ENCODE measurements at regions not wholly inside any gene's neighbourhood (a gene's known extent, or its start where the extent isn't known, plus 50 kb on each side); places are given as distances from the start of the nearest gene placed in this dataset.

DNA sequence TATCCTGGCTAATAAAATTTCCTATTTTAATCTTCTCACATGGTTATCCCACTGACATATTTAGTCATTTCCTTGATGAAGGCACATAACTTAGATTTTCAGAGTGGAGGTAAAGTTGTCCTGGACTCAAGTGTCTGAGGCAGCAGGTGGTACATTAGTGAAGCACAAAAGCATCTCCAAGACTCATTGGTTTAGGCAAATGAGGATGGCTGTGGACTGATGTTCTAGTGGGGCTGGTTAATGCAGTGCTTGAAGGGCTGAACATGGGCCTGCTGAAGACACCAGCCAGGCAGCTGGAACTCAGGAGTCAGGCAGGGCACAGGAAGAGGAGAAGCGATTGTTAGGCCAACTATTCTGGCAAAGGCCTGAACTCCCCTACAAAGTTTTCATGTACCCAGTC lies 76.3 kb upstream of the SESN3 start:
- CTCF ChIA-PET: no interaction called here
- no peak for ATAC-seq
- no peak overlapping the region for H3K27ac Mint-ChIP-seq

DNA sequence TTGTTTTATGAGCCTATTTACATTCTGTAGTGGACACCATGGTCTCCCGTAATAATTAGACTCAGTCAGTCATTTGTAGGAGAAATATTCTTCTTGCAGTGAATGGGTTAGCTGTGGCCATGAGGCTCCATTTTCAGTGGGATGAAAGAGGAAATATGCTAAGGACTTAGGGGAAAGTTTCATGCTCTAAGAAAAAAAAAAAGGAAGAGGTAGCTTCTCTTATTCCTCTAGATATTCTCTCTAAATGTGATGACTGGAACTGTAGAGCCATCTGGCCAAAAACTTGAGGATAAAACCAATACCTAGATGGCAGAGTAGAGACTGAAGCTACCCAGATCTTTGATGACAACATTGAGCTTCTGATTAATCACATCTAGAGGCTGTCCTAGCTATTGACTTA lies 75.8 kb upstream of the SESN3 start:
- H3K27ac Mint-ChIP-seq: no peak overlapping the region
- H3K36me3 Mint-ChIP-seq: no peaks in the 10 kb centered on the region
- CTCF ChIA-PET: no interaction called here
- H3K9me3 Mint-ChIP-seq (ENCODE audit: low read depth): no peaks in the 10 kb centered on the region
- no peak for DNase-seq
- H3K27me3 Mint-ChIP-seq: no peaks in the 10 kb centered on the region
- H3K4me1 Mint-ChIP-seq: no peaks in the 10 kb centered on the region
- ATAC-seq: no peak
- no peak overlapping the region for H3K4me3 Mint-ChIP-seq

More for the DNA sequence above, 76.3 kb upstream of the SESN3 start:
- H3K36me3 Mint-ChIP-seq: no peaks in the 10 kb centered on the region
- no peaks in the 10 kb centered on the region for H3K9me3 Mint-ChIP-seq (ENCODE audit: low read depth)
- H3K4me1 Mint-ChIP-seq: no peaks in the 10 kb centered on the region
- no peaks in the 10 kb centered on the region for H3K27me3 Mint-ChIP-seq
- H3K4me3 Mint-ChIP-seq: no peak overlapping the region
- no peak for DNase-seq

- H3K4me1 Mint-ChIP-seq: no peaks in the 10 kb centered on the region
- no peaks in the 10 kb centered on the region for H3K36me3 Mint-ChIP-seq
- CTCF ChIA-PET: no interaction called here
- no peaks in the 10 kb centered on the region for H3K27me3 Mint-ChIP-seq
- H3K27ac Mint-ChIP-seq: no peak overlapping the region
- H3K4me3 Mint-ChIP-seq: no peak overlapping the region
- H3K9me3 Mint-ChIP-seq (ENCODE audit: low read depth): no peaks in the 10 kb centered on the region
- DNase-seq (no peak), ATAC-seq (no peak)
Measured at GRCh38 chr11:95306123-95306522, 75.1 kb upstream of the SESN3 start.

DNA sequence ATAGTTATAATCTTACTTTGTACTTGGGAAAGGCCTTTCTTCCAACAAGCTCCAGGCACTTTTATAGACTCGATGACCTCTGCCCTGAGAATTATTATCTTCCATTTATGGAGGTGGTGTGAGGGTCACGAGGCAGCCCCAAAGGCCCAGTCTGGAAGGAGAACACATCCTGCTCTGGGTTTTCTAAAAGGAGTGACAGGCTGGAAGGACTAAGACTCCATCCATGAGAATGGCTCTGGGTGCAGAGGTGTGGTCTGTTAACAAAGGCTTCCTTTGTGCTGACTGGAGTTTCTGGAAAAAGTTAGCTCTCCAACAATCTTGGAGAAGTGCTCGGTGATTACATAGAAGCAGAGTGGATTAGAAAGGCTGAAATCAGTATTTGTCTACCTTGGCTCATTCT lies 74.7 kb upstream of the SESN3 start:
- Mint-ChIP-seq H3K4me1 (no peaks in the 10 kb centered on the region), H3K36me3 (no peaks in the 10 kb centered on the region), H3K4me3 (no peak overlapping the region), H3K27ac (no peak overlapping the region), H3K27me3 (no peaks in the 10 kb centered on the region), H3K9me3 (ENCODE audit: low read depth) (no peaks in the 10 kb centered on the region)
- ATAC-seq (no peak), DNase-seq (no peak)
- CTCF ChIA-PET: no interaction called here

- Mint-ChIP-seq H3K27me3 (no peaks in the 10 kb centered on the region), H3K36me3 (no peaks in the 10 kb centered on the region), H3K4me3 (no peak overlapping the region), H3K9me3 (ENCODE audit: low read depth) (no peaks in the 10 kb centered on the region), H3K27ac (no peak overlapping the region), H3K4me1 (no peaks in the 10 kb centered on the region)
- CTCF ChIA-PET: interaction anchor here (1.0 kb wide), 1 partner anchor 14 kb away, joined by 3 read pairs; no protein-coding TSS in a partner anchor
- DNase-seq (no peak), ATAC-seq (no peak)
Measured at GRCh38 chr11:95304777-95305176, 73.8 kb upstream of the SESN3 start.

DNA sequence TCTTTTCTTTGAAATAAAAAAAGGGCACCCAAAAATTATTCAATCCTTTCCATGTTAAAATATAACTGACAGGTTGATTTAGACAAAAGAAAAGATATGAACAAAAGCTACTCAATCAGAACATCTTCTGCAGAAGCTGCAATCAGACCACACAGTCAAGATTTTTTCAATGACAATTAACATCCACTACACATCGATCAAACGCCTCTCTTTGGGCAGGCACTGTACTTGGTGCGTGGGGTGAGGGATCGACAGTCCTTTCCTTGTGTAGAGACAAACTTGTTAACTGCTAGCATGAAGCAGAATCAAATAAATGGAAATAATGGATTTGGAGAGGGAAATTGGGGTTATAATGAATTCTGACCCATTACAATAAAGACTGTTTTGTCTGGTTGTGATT lies 71.2 kb upstream of the SESN3 start:
- CTCF ChIA-PET: no interaction called here
- Mint-ChIP-seq H3K4me3 (no peak overlapping the region), H3K9me3 (ENCODE audit: low read depth) (no peaks in the 10 kb centered on the region), H3K36me3 (no peaks in the 10 kb centered on the region), H3K27me3 (no peaks in the 10 kb centered on the region), H3K4me1 (no peaks in the 10 kb centered on the region), H3K27ac (no peak overlapping the region)
- ATAC-seq: no peak
- no peak for DNase-seq

DNA sequence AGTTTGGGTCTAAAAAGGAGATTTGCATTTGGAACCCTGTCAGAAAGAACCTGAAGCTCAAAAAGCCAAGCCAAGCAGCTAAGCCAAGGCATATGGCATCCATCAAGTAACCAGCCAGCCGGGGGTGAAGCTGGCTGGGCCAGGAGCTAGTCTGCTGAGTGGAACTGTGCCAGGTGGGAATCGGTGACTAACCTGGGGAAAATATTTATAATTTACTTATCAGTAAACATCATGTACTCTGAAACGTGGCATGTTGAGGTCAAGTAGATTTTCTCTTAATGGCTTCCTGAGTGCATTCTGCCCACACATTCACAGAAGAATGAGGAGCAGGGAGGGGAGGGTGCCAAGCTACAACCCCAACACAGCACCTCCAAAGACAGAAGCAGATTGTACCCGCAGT lies 70.5 kb upstream of the SESN3 start:
- H3K4me3 Mint-ChIP-seq: no peak overlapping the region
- H3K36me3 Mint-ChIP-seq: no peaks in the 10 kb centered on the region
- DNase-seq (no peak), ATAC-seq (no peak)
- no peak overlapping the region for H3K27ac Mint-ChIP-seq
- CTCF ChIA-PET: no interaction called here
- no peaks in the 10 kb centered on the region for H3K9me3 Mint-ChIP-seq (ENCODE audit: low read depth)
- H3K4me1 Mint-ChIP-seq: no peaks in the 10 kb centered on the region
- H3K27me3 Mint-ChIP-seq: no peaks in the 10 kb centered on the region

DNA sequence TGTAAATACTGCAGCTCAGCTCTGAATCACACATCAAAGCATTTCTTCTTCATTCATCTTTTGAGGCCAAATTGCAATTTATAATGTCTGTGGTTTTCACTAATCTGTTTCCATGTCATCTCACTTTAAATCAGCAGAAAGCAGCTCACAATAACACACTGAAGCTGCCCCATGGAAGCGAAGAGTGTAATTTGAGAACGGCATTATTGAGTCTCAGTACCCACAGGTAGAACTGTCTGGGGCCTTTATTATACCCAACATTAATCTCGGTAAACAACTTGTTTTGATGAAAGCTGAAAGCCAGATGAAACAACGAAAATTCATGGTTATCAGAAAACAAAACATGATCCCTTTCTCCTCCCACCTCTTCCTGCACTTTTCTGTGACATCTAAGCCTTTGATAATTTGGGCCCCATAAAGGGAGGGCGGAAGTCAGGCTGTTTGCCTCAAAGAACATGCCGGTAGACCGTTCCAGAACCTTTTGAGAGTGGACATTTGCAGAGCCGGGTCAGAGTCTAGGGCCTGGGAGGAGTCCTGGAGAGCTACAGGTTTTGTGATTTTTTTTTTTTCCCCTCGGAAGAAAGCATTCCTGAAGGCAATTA lies 68.2 kb upstream of the SESN3 start:
- ATAC-seq: no peak
- Mint-ChIP-seq H3K36me3 (no peaks in the 10 kb centered on the region), H3K27ac (no peak overlapping the region), H3K4me1 (no peaks in the 10 kb centered on the region), H3K27me3 (no peaks in the 10 kb centered on the region), H3K9me3 (ENCODE audit: low read depth) (no peaks in the 10 kb centered on the region), H3K4me3 (no peak overlapping the region)
- CTCF ChIA-PET: no interaction called here
- DNase-seq: no peak

GRCh38 chr11:95297680-95298452 lies 66.9 kb upstream of the SESN3 start:
- CTCF ChIA-PET: no interaction called here
- Mint-ChIP-seq H3K27ac (no peak overlapping the region), H3K27me3 (no peaks in the 10 kb centered on the region), H3K4me3 (no peak overlapping the region), H3K36me3 (no peaks in the 10 kb centered on the region), H3K9me3 (ENCODE audit: low read depth) (no peaks in the 10 kb centered on the region), H3K4me1 (no peaks in the 10 kb centered on the region)
- ATAC-seq: no peak
- DNase-seq: no peak

DNA sequence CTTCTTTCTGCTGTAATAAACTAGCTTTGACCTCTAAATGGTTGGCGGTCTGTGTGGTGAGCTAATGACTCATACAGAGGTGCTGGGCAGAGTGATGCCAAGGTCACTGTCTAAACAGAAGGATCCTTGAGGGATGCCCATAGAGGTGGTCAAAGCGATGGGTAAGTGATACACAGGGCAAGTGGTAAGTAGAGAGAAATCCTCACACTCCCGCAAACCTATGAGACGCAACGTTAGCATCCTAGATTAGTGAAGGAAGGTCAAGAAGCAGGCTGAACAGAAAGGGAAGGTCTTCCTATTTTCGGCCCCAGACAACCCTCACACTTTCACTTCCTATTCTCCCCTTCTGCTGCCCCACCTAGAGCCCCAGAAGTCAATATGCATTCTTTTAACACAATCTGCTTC lies 65.6 kb upstream of the SESN3 start:
- H3K4me3 Mint-ChIP-seq: no peak overlapping the region
- H3K36me3 Mint-ChIP-seq: no peaks in the 10 kb centered on the region
- H3K27me3 Mint-ChIP-seq: no peaks in the 10 kb centered on the region
- H3K9me3 Mint-ChIP-seq (ENCODE audit: low read depth): no peaks in the 10 kb centered on the region
- no peak overlapping the region for H3K27ac Mint-ChIP-seq
- no peak for ATAC-seq
- DNase-seq: no peak
- CTCF ChIA-PET: no interaction called here
- H3K4me1 Mint-ChIP-seq: no peaks in the 10 kb centered on the region

DNA sequence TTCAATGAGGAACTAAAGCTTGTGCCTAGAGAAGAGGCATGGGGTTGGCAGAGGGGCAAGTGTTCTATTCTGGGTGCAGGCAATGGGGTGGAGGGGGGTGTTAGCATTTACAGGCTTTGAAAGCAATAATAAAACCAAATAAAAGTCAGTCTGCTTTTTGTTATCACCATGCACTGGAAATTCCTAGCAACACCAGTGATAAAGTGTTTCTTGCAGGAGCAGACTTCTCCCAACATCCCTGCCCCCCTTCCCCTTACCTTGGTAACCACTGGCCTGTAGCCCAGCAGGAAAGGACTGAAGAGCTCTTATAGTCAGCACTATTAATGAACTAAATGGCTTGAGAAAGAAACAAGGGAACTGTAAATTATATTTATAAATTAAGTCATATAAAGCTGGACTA lies 65.2 kb upstream of the SESN3 start:
- no peaks in the 10 kb centered on the region for H3K27me3 Mint-ChIP-seq
- ATAC-seq (no peak), DNase-seq (no peak)
- no peaks in the 10 kb centered on the region for H3K4me1 Mint-ChIP-seq
- CTCF ChIA-PET: no interaction called here
- no peak overlapping the region for H3K4me3 Mint-ChIP-seq
- no peak overlapping the region for H3K27ac Mint-ChIP-seq
- no peaks in the 10 kb centered on the region for H3K36me3 Mint-ChIP-seq
- no peaks in the 10 kb centered on the region for H3K9me3 Mint-ChIP-seq (ENCODE audit: low read depth)

- Mint-ChIP-seq H3K4me3 (no peak overlapping the region), H3K27me3 (no peaks in the 10 kb centered on the region), H3K9me3 (ENCODE audit: low read depth) (no peaks in the 10 kb centered on the region), H3K36me3 (no peaks in the 10 kb centered on the region), H3K4me1 (no peaks in the 10 kb centered on the region), H3K27ac (no peak overlapping the region)
- no peak for DNase-seq
- CTCF ChIA-PET: no interaction called here
- no peak for ATAC-seq
Measured at GRCh38 chr11:95295382-95296149, 64.6 kb upstream of the SESN3 start.

DNA sequence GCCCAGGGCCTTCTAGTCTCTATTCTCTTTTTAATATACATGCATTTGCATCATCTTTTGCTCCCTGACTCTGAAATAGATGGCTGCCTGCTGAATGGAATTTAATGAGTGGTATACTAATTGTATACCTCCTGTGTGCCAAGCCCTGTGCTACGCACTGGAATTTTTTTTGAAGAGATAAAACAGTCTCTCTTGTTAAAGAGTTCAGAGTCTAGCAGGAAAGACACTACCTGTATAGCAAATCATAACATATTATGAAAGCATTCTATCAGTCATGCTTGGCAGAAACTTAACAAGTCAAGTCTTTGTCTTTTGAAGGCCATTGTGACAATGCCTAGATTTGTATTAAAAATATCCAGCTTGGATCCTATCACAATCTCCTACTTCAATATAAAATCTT lies 63.7 kb upstream of the SESN3 start:
- Mint-ChIP-seq H3K27ac (no peak overlapping the region), H3K9me3 (ENCODE audit: low read depth) (no peaks in the 10 kb centered on the region), H3K27me3 (no peaks in the 10 kb centered on the region), H3K4me1 (no peaks in the 10 kb centered on the region), H3K36me3 (no peaks in the 10 kb centered on the region), H3K4me3 (no peak overlapping the region)
- DNase-seq (no peak), ATAC-seq (no peak)
- CTCF ChIA-PET: no interaction called here

DNA sequence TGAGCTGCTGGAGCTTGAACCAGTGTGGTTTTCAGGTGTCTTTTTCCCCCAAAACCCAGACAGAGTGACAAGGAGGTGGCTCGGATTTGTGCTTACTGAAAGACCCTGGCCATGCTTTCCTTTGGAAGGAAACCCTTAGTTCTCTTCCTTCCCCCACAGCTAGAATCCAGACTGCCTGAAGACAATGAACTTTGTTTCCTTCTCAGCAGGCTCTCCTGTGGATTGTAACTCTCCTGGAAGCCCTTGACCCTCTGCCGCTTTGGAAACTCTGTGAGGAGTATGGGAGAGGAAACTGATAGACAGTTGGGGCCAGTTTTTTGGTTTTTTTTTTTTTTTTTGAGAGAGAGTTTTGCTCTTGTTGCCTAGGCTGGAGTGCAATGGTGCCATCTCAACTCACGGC lies 62.1 kb upstream of the SESN3 start:
- ATAC-seq (no peak), DNase-seq (no peak)
- CTCF ChIA-PET: no interaction called here
- H3K36me3 Mint-ChIP-seq: no peaks in the 10 kb centered on the region
- H3K4me1 Mint-ChIP-seq: no peaks in the 10 kb centered on the region
- no peaks in the 10 kb centered on the region for H3K9me3 Mint-ChIP-seq (ENCODE audit: low read depth)
- peaks cover 3% of the 10 kb centered on the region for H3K27me3 Mint-ChIP-seq
- H3K27ac Mint-ChIP-seq: no peak overlapping the region
- no peak overlapping the region for H3K4me3 Mint-ChIP-seq

All from activated CD8-positive, alpha-beta memory T cell treated with anti-CD3 and anti-CD28 coated beads, Interleukin-2, amount 10 ng/mL, durations not matched to agents 7 days and 5 days (primary cell).